ENCODE measurements at regions not wholly inside any gene's neighbourhood (a gene's known extent, or its start where the extent isn't known, plus 50 kb on each side); places are given as distances from the start of the nearest gene placed in this dataset.

DNA sequence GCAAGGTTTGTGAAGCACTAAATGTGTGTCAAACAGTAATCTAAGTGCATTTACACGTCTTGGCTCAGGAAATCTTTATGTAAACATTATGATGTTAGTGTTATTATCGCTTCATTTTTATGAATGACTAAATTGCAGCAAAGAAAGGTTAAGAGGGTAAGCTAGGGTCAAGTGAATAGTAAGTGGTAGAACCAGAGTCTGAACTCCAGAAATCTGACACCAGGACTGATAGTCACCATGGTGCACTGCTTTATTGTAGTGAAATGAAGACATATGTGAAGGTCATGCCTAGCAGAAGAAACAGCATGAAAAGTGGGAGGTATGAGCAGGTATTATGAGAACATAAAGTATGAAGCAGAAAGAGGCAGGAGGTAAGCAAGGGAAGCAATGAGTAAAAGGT is 368.7 kb upstream of the TENM4 start:
- TF ChIP-seq, protein P1, sequence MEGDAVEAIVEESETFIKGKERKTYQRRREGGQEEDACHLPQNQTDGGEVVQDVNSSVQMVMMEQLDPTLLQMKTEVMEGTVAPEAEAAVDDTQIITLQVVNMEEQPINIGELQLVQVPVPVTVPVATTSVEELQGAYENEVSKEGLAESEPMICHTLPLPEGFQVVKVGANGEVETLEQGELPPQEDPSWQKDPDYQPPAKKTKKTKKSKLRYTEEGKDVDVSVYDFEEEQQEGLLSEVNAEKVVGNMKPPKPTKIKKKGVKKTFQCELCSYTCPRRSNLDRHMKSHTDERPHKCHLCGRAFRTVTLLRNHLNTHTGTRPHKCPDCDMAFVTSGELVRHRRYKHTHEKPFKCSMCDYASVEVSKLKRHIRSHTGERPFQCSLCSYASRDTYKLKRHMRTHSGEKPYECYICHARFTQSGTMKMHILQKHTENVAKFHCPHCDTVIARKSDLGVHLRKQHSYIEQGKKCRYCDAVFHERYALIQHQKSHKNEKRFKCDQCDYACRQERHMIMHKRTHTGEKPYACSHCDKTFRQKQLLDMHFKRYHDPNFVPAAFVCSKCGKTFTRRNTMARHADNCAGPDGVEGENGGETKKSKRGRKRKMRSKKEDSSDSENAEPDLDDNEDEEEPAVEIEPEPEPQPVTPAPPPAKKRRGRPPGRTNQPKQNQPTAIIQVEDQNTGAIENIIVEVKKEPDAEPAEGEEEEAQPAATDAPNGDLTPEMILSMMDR (IDR thresholded peaks at IDR 0.05 in 4 of 5, conservative IDR thresholded peaks at IDR 0.05 in 1 of 5), result no peak
- no peak for TF ChIP-seq POLR2A (IDR thresholded peaks at IDR 0.05)

All from gastrocnemius medialis (tissue), 4 donors.